OCI-LY7 (cell line): ENCODE measurements at regions not wholly inside any gene's neighbourhood (a gene's known extent, or its start where the extent isn't known, plus 50 kb on each side); places are given as distances from the start of the nearest gene placed in this dataset.

Experiments used
- EZH2phosphoT487 ChIP-seq: fragments of 200-600 bp; sonication (generic); IDR thresholded peaks from 2 replicates; pipeline ENCODE4 v1.6.1; 2018; ENCODE audit warnings: low read depth, borderline replicate concordance, mild to moderate bottlenecking, mixed run types, antibody characterized with exemption, low read length, moderate library complexity, mixed read lengths
- TF ChIP-seq, protein P1 (sequence below): fragments of 200-600 bp; sonication (generic); conservative IDR thresholded peaks from 2 replicates; pipeline ENCODE4 v1.5.1; 2014; ENCODE audit warnings: mild to moderate bottlenecking, antibody characterized with exemption, low read length, moderate library complexity, mixed read lengths

DNA sequence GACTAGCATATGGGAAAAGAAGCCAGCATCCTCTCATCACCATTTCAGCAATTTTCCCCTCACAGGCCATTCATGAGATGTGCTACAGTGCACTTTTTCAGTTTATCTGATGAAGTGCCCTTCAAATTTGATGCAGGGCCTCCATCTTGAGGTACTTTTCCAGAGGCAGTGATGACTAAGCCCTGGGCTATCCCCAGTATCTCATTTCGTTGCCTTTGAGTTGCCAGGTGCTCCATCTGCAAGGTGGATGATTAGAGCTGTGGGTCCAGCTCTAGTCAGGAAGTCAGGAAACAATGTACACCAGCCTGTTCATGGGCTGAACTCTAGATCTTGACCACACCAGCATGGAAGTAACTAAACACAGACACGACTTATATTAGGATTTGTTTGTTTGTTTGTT, 425.2 kb downstream of the METTL4 start:
- TF ChIP-seq, protein P1, sequence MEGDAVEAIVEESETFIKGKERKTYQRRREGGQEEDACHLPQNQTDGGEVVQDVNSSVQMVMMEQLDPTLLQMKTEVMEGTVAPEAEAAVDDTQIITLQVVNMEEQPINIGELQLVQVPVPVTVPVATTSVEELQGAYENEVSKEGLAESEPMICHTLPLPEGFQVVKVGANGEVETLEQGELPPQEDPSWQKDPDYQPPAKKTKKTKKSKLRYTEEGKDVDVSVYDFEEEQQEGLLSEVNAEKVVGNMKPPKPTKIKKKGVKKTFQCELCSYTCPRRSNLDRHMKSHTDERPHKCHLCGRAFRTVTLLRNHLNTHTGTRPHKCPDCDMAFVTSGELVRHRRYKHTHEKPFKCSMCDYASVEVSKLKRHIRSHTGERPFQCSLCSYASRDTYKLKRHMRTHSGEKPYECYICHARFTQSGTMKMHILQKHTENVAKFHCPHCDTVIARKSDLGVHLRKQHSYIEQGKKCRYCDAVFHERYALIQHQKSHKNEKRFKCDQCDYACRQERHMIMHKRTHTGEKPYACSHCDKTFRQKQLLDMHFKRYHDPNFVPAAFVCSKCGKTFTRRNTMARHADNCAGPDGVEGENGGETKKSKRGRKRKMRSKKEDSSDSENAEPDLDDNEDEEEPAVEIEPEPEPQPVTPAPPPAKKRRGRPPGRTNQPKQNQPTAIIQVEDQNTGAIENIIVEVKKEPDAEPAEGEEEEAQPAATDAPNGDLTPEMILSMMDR: no peak
- TF ChIP-seq EZH2phosphoT487: no peak
